SK-N-SH (cell line): ENCODE measurements at regions not wholly inside any gene's neighbourhood (a gene's known extent, or its start where the extent isn't known, plus 50 kb on each side); places are given as distances from the start of the nearest gene placed in this dataset.
"Not testable (repeated sequence)": the region's sequence is repeated elsewhere in the genome, so short reads cannot be mapped to it uniquely, and the experiment has no call there.

Experiments used
- CTCF ChIA-PET: fragments of 300-600, 350-600 bp; formaldehyde crosslinking; extraction: SDS; loops from one replicate; lab custom pipeline; 2021; lab: Yijun Ruan, JAX
- POLR2A ChIA-PET: fragments of 350-600 bp; sonication (Branson Sonifier 250); formaldehyde crosslinking; extraction: SDS; loops from one replicate; lab custom pipeline; 2020; ENCODE audit warnings: antibody characterized with exemption, inconsistent platforms; lab: Yijun Ruan, JAX
- DNase-seq: peaks from one replicate; pipeline ENCODE4 v3.0.0; 2012
- H2AFZ ChIP-seq: fragments of 200-600 bp; sonication (generic); 2 replicates; pipeline ENCODE4 v1.8.1; 2016; ENCODE audit warnings: antibody characterized with exemption, mild to moderate bottlenecking, low read depth
- H3F3A ChIP-seq: fragments of 200-600 bp; sonication (generic); replicated peaks from 2 replicates; pipeline ENCODE3; 2016; ENCODE audit warnings: antibody characterized with exemption, mild to moderate bottlenecking; ENCODE audit not compliant: insufficient read depth
- H3K27ac ChIP-seq, 2 experiments: fragments of 200-500 bp in 1 of 2; fragments of 200-600 bp in 1 of 2; sonication (Bioruptor generic) in 1 of 2; sonication (generic), shearing (Covaris generic) in 1 of 2; 2 replicates each; pipeline versions ENCODE4 v1.5.1 to v1.6.1; 2014 to 2016; ENCODE audit warnings: low read depth in 2 of 2, inconsistent platforms in 1 of 2, low read length in 1 of 2, mild to moderate bottlenecking in 1 of 2, mixed read lengths in 1 of 2
- H3K27me3 ChIP-seq: fragments of 200-600 bp; sonication (generic), shearing (Covaris generic); 2 replicates; pipeline ENCODE4 v1.6.1; 2016; ENCODE audit warnings: mixed run types; ENCODE audit not compliant: insufficient read depth
- H3K36me3 ChIP-seq, 2 experiments: fragments of 200-500 bp in 1 of 2; fragments of 200-600 bp in 1 of 2; sonication (Bioruptor generic) in 1 of 2; sonication (generic) in 1 of 2; replicated peaks in 1 of 2; 2 replicates each; pipeline versions ENCODE3 to v1.5.1; 2014 to 2016; ENCODE audit warnings: low read length in 1 of 2, mild to moderate bottlenecking in 1 of 2; ENCODE audit not compliant: insufficient read depth in 2 of 2, control insufficient read depth in 1 of 2
- H3K4me1 ChIP-seq, 2 experiments: fragments of 200-500 bp in 1 of 2; fragments of 200-600 bp in 1 of 2; sonication (Bioruptor generic) in 1 of 2; sonication (generic), shearing (Covaris generic) in 1 of 2; 2 replicates each; pipeline versions ENCODE4 v1.5.1 to v1.6.1; 2014 to 2016; ENCODE audit warnings: low read depth in 1 of 2, low read length in 1 of 2, mixed run types in 1 of 2; ENCODE audit not compliant: insufficient read depth in 2 of 2, control insufficient read depth in 1 of 2
- H3K4me2 ChIP-seq: fragments of 200-600 bp; sonication (generic), shearing (Covaris generic); 2 replicates; pipeline ENCODE4 v1.6.1; 2017; ENCODE audit warnings: mixed run types
- H3K4me3 ChIP-seq, 2 experiments: fragments of 200-500 bp in 1 of 2; fragments of 200-600 bp in 1 of 2; sonication (Bioruptor generic) in 1 of 2; sonication (generic), shearing (Covaris generic) in 1 of 2; 2 replicates each; pipeline versions ENCODE4 v1.5.1 to v1.8.1; 2014 to 2016; ENCODE audit warnings: low read depth in 2 of 2, inconsistent platforms in 1 of 2, low read length in 1 of 2, mild to moderate bottlenecking in 1 of 2, mixed read lengths in 1 of 2, moderate library complexity in 1 of 2
- H3K79me2 ChIP-seq: fragments of 200-600 bp; sonication (generic); 2 replicates; pipeline ENCODE4 v1.8.1; 2017; ENCODE audit warnings: mild to moderate bottlenecking; ENCODE audit not compliant: insufficient read depth
- H3K9ac ChIP-seq: fragments of 200-600 bp; sonication (generic); 2 replicates; pipeline ENCODE4 v1.6.1; 2017; ENCODE audit warnings: mixed run types
- H3K9me2 ChIP-seq: fragments of 200-600 bp; sonication (generic); 2 replicates; pipeline ENCODE4 v1.6.1; 2017; ENCODE audit warnings: mixed run types
- H3K9me3 ChIP-seq: fragments of 200-600 bp; sonication (generic); 2 replicates; pipeline ENCODE4 v1.6.1; 2017; ENCODE audit warnings: mixed run types, mild to moderate bottlenecking, moderate library complexity
- H4K20me1 ChIP-seq: fragments of 200-600 bp; sonication (generic); 2 replicates; pipeline ENCODE4 v1.6.1; 2017; ENCODE audit warnings: mild to moderate bottlenecking, mixed run types; ENCODE audit not compliant: insufficient read depth
- CHD2 ChIP-seq: fragments of 150-350 bp; IDR thresholded peaks from 2 replicates; pipeline ENCODE4 v1.6.1; 2018; ENCODE audit warnings: low read length; ENCODE audit not compliant: partially characterized antibody
- FOXJ3 ChIP-seq: sonication (generic); formaldehyde crosslinking; IDR thresholded peaks from 2 replicates; pipeline ENCODE4 v1.5.1; 2020; ENCODE audit warnings: mild to moderate bottlenecking, missing genetic modification reagents
- FOXM1 ChIP-seq: IDR thresholded peaks from 2 replicates; pipeline ENCODE4 v1.4.0; 2012; ENCODE audit warnings: low read depth, mild to moderate bottlenecking
- MEF2A ChIP-seq: IDR thresholded peaks from 2 replicates; pipeline ENCODE4 v1.4.0; 2012; ENCODE audit warnings: low read depth, borderline replicate concordance
- MXI1 ChIP-seq: IDR thresholded peaks from 2 replicates; pipeline ENCODE4 v1.6.1; 2012; ENCODE audit warnings: mild to moderate bottlenecking, low read depth, low read length, improper control_type of control experiment
- NRF1 ChIP-seq: IDR thresholded peaks from 2 replicates; pipeline ENCODE4 v1.6.1; 2012; ENCODE audit warnings: low read depth, mild to moderate bottlenecking, low read length
- REST ChIP-seq: IDR thresholded peaks from 2 replicates; pipeline ENCODE4 v1.6.1; 2012; ENCODE audit warnings: mild to moderate bottlenecking, low read depth, low read length, moderate library complexity
- RXRA ChIP-seq: IDR thresholded peaks from 2 replicates; pipeline ENCODE4 v1.4.0; 2012; ENCODE audit warnings: low read depth, mild to moderate bottlenecking, borderline replicate concordance
- SIN3A ChIP-seq: IDR thresholded peaks from 2 replicates; pipeline ENCODE4 v1.6.1; 2012; ENCODE audit warnings: low read depth, mild to moderate bottlenecking, low read length, moderate library complexity, borderline replicate concordance
- TCF12 ChIP-seq: IDR thresholded peaks from 2 replicates; pipeline ENCODE4 v1.4.0; 2012
- WGBS: methylation state at CpG from one replicate; pipeline ENCODE4 v1.1.6; 2017; ENCODE audit warnings: low lambda C conversion rate; 5-methylcytosine and 5-hydroxymethylcytosine counted together
- TF ChIP-seq, protein P1 (sequence below): fragments of 200-600 bp; sonication (generic); IDR thresholded peaks from 2 replicates; pipeline ENCODE4 v1.6.1; 2017; ENCODE audit warnings: antibody characterized with exemption, mild to moderate bottlenecking, moderate library complexity
- TF ChIP-seq, protein P2 (sequence below): IDR thresholded peaks from 2 replicates; pipeline ENCODE4 v1.4.0; 2012; ENCODE audit warnings: low read depth
- TF ChIP-seq, protein P3 (sequence below): IDR thresholded peaks from 2 replicates; pipeline ENCODE4 v1.4.0; 2012; ENCODE audit warnings: low read depth, borderline replicate concordance
- TF ChIP-seq, protein P4 (sequence below): IDR thresholded peaks from 2 replicates; pipeline ENCODE4; 2012

- H3F3A ChIP-seq, H3K79me2 ChIP-seq, H2AFZ ChIP-seq, H3K27ac ChIP-seq, H3K4me2 ChIP-seq, POLR2A ChIA-PET, H3K4me1 ChIP-seq, H3K9me2 ChIP-seq, H3K9ac ChIP-seq, H3K36me3 ChIP-seq, DNase-seq, H3K4me3 ChIP-seq, H3K9me3 ChIP-seq, H4K20me1 ChIP-seq: not testable (repeated sequence)
- 0% methylated on average over 9 of the region's 17 CpGs for whole genome bisulfite sequencing
- peaks cover 12% of the 10 kb centered on the region; the same call in 1 of the 2 replicates for H3K27me3 ChIP-seq
- TF ChIP-seq, protein P1, sequence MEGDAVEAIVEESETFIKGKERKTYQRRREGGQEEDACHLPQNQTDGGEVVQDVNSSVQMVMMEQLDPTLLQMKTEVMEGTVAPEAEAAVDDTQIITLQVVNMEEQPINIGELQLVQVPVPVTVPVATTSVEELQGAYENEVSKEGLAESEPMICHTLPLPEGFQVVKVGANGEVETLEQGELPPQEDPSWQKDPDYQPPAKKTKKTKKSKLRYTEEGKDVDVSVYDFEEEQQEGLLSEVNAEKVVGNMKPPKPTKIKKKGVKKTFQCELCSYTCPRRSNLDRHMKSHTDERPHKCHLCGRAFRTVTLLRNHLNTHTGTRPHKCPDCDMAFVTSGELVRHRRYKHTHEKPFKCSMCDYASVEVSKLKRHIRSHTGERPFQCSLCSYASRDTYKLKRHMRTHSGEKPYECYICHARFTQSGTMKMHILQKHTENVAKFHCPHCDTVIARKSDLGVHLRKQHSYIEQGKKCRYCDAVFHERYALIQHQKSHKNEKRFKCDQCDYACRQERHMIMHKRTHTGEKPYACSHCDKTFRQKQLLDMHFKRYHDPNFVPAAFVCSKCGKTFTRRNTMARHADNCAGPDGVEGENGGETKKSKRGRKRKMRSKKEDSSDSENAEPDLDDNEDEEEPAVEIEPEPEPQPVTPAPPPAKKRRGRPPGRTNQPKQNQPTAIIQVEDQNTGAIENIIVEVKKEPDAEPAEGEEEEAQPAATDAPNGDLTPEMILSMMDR, result peak; percentile 66
- CTCF ChIA-PET, result interaction anchor here (0.7 to 2.4 kb wide), 5 partner anchors 8 to 138 kb away, joined by 3 to 8 read pairs (median 5); no protein-coding TSS in a partner anchor
Observed at GRCh38 chr14:106234525-106235254, 708.3 kb downstream of the TMEM121 start.

DNA sequence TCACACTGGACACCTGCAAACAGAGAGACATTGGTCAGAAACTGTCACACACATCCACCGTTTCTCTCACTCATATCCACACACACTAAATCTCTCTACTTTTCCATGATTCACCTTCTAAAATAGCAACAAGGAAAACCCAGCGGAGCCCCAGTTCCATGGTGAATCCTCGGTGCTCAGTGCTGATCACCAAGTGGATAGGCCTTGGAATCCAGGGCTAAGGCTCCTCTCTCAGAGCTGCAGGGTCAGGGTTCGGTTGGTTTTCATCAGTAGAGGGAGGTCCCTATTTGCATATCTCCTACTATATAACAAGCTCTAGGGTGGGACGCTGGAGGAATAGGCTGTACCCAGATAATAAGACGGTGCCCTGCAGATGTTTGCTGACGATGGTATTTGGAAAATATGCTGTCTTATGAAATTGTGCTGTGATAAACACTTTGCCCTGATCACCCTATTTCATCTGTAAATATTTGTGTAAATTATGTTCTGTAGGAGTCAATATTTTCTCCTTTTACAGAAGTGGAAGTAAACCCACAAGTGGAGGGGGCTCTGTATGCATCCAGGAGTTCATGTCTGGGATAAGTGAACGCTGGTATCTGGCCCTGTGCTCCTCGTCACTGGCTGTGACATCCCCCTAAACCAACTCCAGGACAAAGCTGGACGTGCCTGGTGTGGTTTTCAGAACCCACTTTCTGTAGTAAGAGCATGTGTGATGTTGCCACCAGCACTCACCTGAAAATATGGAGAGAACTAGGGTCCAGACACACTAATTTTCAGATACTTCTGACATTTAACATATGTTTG, 709.2 kb downstream of the TMEM121 start:
- POLR2A ChIA-PET, result no interaction called here
- no peaks in the 10 kb centered on the region for H3K9me2 ChIP-seq
- H3K36me3 ChIP-seq, result no peaks in the 10 kb centered on the region
- H3K27ac ChIP-seq, result no peak overlapping the region
- H3K79me2 ChIP-seq, result no peaks in the 10 kb centered on the region
- 2% methylated on average over 10 of the region's 10 CpGs for WGBS
- no peaks in the 10 kb centered on the region for H4K20me1 ChIP-seq
- no peak overlapping the region for H2AFZ ChIP-seq
- H3K27me3 ChIP-seq, result peaks cover 12% of the 10 kb centered on the region; the same call in 1 of the 2 replicates
- no peak for DNase-seq
- CTCF ChIA-PET, result interaction anchor here (0.7 to 1.4 kb wide), 4 partner anchors 9 to 122 kb away, joined by 3 to 7 read pairs (median 3); no protein-coding TSS in a partner anchor
- no peaks in the 10 kb centered on the region for H3K4me1 ChIP-seq
- no peaks in the 10 kb centered on the region for H3F3A ChIP-seq
- no peak overlapping the region for H3K4me2 ChIP-seq
- no peak overlapping the region for H3K4me3 ChIP-seq
- H3K9ac ChIP-seq, result no peak overlapping the region
- H3K9me3 ChIP-seq, result no peaks in the 10 kb centered on the region
- TF ChIP-seq MEF2A (no peak), FOXJ3 (no peak), RXRA (no peak), TCF12 (no peak), CHD2 (no peak), REST (no peak), MXI1 (no peak), NRF1 (no peak), FOXM1 (no peak), SIN3A (no peak)
- TF ChIP-seq, protein P2, sequence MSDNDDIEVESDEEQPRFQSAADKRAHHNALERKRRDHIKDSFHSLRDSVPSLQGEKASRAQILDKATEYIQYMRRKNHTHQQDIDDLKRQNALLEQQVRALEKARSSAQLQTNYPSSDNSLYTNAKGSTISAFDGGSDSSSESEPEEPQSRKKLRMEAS, result no peak
- TF ChIP-seq, protein P3, sequence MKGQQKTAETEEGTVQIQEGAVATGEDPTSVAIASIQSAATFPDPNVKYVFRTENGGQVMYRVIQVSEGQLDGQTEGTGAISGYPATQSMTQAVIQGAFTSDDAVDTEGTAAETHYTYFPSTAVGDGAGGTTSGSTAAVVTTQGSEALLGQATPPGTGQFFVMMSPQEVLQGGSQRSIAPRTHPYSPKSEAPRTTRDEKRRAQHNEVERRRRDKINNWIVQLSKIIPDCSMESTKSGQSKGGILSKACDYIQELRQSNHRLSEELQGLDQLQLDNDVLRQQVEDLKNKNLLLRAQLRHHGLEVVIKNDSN, result no peak
- TF ChIP-seq, protein P4, sequence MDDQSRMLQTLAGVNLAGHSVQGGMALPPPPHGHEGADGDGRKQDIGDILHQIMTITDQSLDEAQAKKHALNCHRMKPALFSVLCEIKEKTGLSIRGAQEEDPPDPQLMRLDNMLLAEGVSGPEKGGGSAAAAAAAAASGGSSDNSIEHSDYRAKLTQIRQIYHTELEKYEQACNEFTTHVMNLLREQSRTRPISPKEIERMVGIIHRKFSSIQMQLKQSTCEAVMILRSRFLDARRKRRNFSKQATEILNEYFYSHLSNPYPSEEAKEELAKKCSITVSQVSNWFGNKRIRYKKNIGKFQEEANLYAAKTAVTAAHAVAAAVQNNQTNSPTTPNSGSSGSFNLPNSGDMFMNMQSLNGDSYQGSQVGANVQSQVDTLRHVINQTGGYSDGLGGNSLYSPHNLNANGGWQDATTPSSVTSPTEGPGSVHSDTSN, result no peak
